ENCODE measurements at regions not wholly inside any gene's neighbourhood (a gene's known extent, or its start where the extent isn't known, plus 50 kb on each side); places are given as distances from the start of the nearest gene placed in this dataset.

DNA sequence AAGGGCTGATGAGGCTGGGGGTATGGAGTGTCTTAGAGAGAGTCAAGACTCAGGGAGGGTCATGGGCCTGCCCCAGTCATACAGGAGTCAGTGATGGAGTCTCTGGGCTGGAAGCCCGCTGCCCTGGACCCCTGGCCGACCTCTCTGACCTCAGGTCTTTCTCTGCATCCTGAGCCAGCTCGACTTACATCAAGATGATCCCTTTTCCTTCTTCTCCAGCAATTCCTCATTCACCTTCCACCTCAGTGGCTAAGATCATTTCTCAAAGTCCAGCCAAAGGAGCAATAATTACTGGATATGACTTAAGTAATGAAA lies 308.6 kb downstream of the MATN1 start:
- Mint-ChIP-seq H3K4me1 (no peaks in the 10 kb centered on the region), H3K4me3 (no peak overlapping the region), H3K27ac (no peak overlapping the region), H3K36me3 (no peaks in the 10 kb centered on the region), H3K9me3 (no peaks in the 10 kb centered on the region), H3K27me3 (ENCODE audit: insufficient read depth, low read depth) (peaks cover 4% of the 10 kb centered on the region)
- no peak for TF ChIP-seq EZH2 (IDR thresholded peaks at IDR 0.05)
- no peak for TF ChIP-seq EZH2phosphoT487 (IDR thresholded peaks at IDR 0.05)
- TF ChIP-seq, protein P1, sequence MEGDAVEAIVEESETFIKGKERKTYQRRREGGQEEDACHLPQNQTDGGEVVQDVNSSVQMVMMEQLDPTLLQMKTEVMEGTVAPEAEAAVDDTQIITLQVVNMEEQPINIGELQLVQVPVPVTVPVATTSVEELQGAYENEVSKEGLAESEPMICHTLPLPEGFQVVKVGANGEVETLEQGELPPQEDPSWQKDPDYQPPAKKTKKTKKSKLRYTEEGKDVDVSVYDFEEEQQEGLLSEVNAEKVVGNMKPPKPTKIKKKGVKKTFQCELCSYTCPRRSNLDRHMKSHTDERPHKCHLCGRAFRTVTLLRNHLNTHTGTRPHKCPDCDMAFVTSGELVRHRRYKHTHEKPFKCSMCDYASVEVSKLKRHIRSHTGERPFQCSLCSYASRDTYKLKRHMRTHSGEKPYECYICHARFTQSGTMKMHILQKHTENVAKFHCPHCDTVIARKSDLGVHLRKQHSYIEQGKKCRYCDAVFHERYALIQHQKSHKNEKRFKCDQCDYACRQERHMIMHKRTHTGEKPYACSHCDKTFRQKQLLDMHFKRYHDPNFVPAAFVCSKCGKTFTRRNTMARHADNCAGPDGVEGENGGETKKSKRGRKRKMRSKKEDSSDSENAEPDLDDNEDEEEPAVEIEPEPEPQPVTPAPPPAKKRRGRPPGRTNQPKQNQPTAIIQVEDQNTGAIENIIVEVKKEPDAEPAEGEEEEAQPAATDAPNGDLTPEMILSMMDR (IDR thresholded peaks at IDR 0.05), result no peak
- Histone ChIP-seq H3K9ac (no peak overlapping the region), H3K27me3 (no peaks in the 10 kb centered on the region), H3K4me2 (no peak overlapping the region), H3F3A (ENCODE audit: low read depth) (no peaks in the 10 kb centered on the region), H3K79me2 (ENCODE audit: low read depth) (no peaks in the 10 kb centered on the region), H3K36me3 (no peaks in the 10 kb centered on the region), H4K20me1 (ENCODE audit: low read depth) (no peaks in the 10 kb centered on the region), H3K27ac (no peak overlapping the region), H3K4me1 (no peaks in the 10 kb centered on the region), H3K9me3 (ENCODE audit: low read depth) (no peaks in the 10 kb centered on the region), H3K4me3 (no peak overlapping the region), H2AFZ (replicated peaks) (no peak overlapping the region)
- DNase-seq (ENCODE audit: low spot score), result no peak

GRCh38 chr1:30414086-30414850 lies 309.1 kb downstream of the MATN1 start:
- no peaks in the 10 kb centered on the region for H3K27me3 ChIP-seq
- no peak overlapping the region for H3K4me2 ChIP-seq
- no peak overlapping the region for H3K4me3 ChIP-seq
- H3K36me3 ChIP-seq, result no peaks in the 10 kb centered on the region
- Mint-ChIP-seq H3K4me1 (no peaks in the 10 kb centered on the region), H3K27me3 (ENCODE audit: insufficient read depth, low read depth) (peaks cover 4% of the 10 kb centered on the region), H3K4me3 (no peak overlapping the region), H3K9me3 (no peaks in the 10 kb centered on the region), H3K36me3 (no peaks in the 10 kb centered on the region), H3K27ac (peak overlapping the region; percentile 53)
- no peaks in the 10 kb centered on the region for H3K4me1 ChIP-seq
- no peaks in the 10 kb centered on the region for H4K20me1 ChIP-seq (ENCODE audit: low read depth)
- no peak for TF ChIP-seq EZH2phosphoT487 (IDR thresholded peaks at IDR 0.05)
- TF ChIP-seq, protein P1 (IDR thresholded peaks at IDR 0.05), result no peak
- no peak for TF ChIP-seq EZH2 (IDR thresholded peaks at IDR 0.05)
- no peaks in the 10 kb centered on the region for H3K79me2 ChIP-seq (ENCODE audit: low read depth)
- no peak for DNase-seq (ENCODE audit: low spot score)
- H3K27ac ChIP-seq, result no peak overlapping the region
- H3K9me3 ChIP-seq (ENCODE audit: low read depth), result no peaks in the 10 kb centered on the region
- no peaks in the 10 kb centered on the region for H3F3A ChIP-seq (ENCODE audit: low read depth)
- H3K9ac ChIP-seq, result no peak overlapping the region
- no peak overlapping the region for H2AFZ ChIP-seq (replicated peaks)

GRCh38 chr1:30413606-30414005 lies 309.8 kb downstream of the MATN1 start:
- Histone ChIP-seq H4K20me1 (ENCODE audit: low read depth) (no peaks in the 10 kb centered on the region), H3K79me2 (ENCODE audit: low read depth) (no peaks in the 10 kb centered on the region), H3K36me3 (no peaks in the 10 kb centered on the region), H3K4me3 (no peak overlapping the region), H3K4me2 (no peak overlapping the region), H3K4me1 (no peaks in the 10 kb centered on the region), H3K9me3 (ENCODE audit: low read depth) (no peaks in the 10 kb centered on the region), H3K27me3 (no peaks in the 10 kb centered on the region), H3K27ac (no peak overlapping the region), H2AFZ (replicated peaks) (no peak overlapping the region), H3K9ac (no peak overlapping the region), H3F3A (ENCODE audit: low read depth) (no peaks in the 10 kb centered on the region)
- Mint-ChIP-seq H3K4me1 (no peaks in the 10 kb centered on the region), H3K36me3 (no peaks in the 10 kb centered on the region), H3K27ac (no peak overlapping the region), H3K4me3 (no peak overlapping the region), H3K9me3 (no peaks in the 10 kb centered on the region), H3K27me3 (ENCODE audit: insufficient read depth, low read depth) (peaks cover 4% of the 10 kb centered on the region)
- DNase-seq (ENCODE audit: low spot score), result no peak
- TF ChIP-seq, protein P1 (IDR thresholded peaks at IDR 0.05), result no peak
- TF ChIP-seq EZH2phosphoT487 (IDR thresholded peaks at IDR 0.05) (no peak), EZH2 (IDR thresholded peaks at IDR 0.05) (no peak)

Data from neural progenitor cell (in vitro differentiated cells).